GM12891 (cell line): ENCODE measurements at regions not wholly inside any gene's neighbourhood (a gene's known extent, or its start where the extent isn't known, plus 50 kb on each side); places are given as distances from the start of the nearest gene placed in this dataset.
"Not testable (repeated sequence)": the region's sequence is repeated elsewhere in the genome, so short reads cannot be mapped to it uniquely, and the experiment has no call there.

Source experiments
- DNase-seq: peaks from one replicate; pipeline ENCODE4 v3.0.0; 2011; ENCODE audit warnings: low spot score; ENCODE audit not compliant: insufficient read length
- FAIRE-seq: peaks from 2 replicates; lab custom pipeline; 2011; peaks lifted over from hg19 to GRCh38; lab: Jason Lieb, UNC
- PAX5 ChIP-seq: IDR thresholded peaks from 2 replicates; pipeline ENCODE4 v1.6.1; 2011; ENCODE audit warnings: low read length, moderate library complexity, mild to moderate bottlenecking; ENCODE audit not compliant: insufficient read depth, severe bottlenecking
- POLR2A ChIP-seq: IDR thresholded peaks from 2 replicates; pipeline ENCODE4 v1.6.1; 2011; ENCODE audit warnings: low read depth, low read length, control low read depth
- POLR2AphosphoS5 ChIP-seq: IDR thresholded peaks from 2 replicates; pipeline ENCODE4 v1.6.1; 2011; ENCODE audit warnings: low read depth, low read length, control low read depth
- POU2F2 ChIP-seq: IDR thresholded peaks from 2 replicates; pipeline ENCODE4 v1.6.1; 2011; ENCODE audit warnings: low read depth, mild to moderate bottlenecking, control low read depth, low read length, moderate library complexity
- SPI1 ChIP-seq: IDR thresholded peaks from 2 replicates; pipeline ENCODE4 v1.6.1; 2011; ENCODE audit warnings: low read depth, low read length, control low read depth
- TAF1 ChIP-seq: IDR thresholded peaks from 2 replicates; pipeline ENCODE4 v1.6.1; 2011; ENCODE audit warnings: low read depth, low read length, control low read depth

- TF ChIP-seq PAX5: no peak
- TF ChIP-seq POU2F2: no peak
- no peak for TF ChIP-seq SPI1
- DNase-seq: no peak
- no peak for FAIRE-seq
Measured at GRCh38 chr9:110129425-110129824, 78.5 kb downstream of the C9orf152 start.

GRCh38 chr9:110130211-110130610 lies 77.7 kb downstream of the C9orf152 start:
- TF ChIP-seq POLR2AphosphoS5: no peak
- no peak for TF ChIP-seq POU2F2
- no peak for TF ChIP-seq POLR2A
- TF ChIP-seq TAF1: no peak
- TF ChIP-seq SPI1: no peak
- TF ChIP-seq PAX5: no peak
- DNase-seq: no peak
- FAIRE-seq: no peak

- no peak for TF ChIP-seq PAX5
- TF ChIP-seq POU2F2: no peak
- no peak for TF ChIP-seq TAF1
- TF ChIP-seq POLR2A: no peak
- no peak for TF ChIP-seq SPI1
- no peak for TF ChIP-seq POLR2AphosphoS5
- FAIRE-seq: no peak
- no peak for DNase-seq
Measured at GRCh38 chr9:110130791-110131416, 77.1 kb downstream of the C9orf152 start.

GRCh38 chr9:110131499-110131898 lies 76.5 kb downstream of the C9orf152 start:
- DNase-seq (no peak), FAIRE-seq (no peak)
- TF ChIP-seq POLR2AphosphoS5: no peak
- no peak for TF ChIP-seq PAX5
- TF ChIP-seq SPI1: no peak
- TF ChIP-seq TAF1: no peak

- not testable (repeated sequence) for DNase-seq, FAIRE-seq
Measured at GRCh38 chr9:110132531-110132930, 75.4 kb downstream of the C9orf152 start.

GRCh38 chr9:110133059-110133458 lies 74.9 kb downstream of the C9orf152 start:
- FAIRE-seq (no peak), DNase-seq (no peak)
- TF ChIP-seq TAF1 (no peak), SPI1 (no peak), POU2F2 (no peak), POLR2A (no peak), PAX5 (no peak), POLR2AphosphoS5 (no peak)

More at GRCh38 chr9:110132531-110132930, 75.4 kb downstream of the C9orf152 start:
- TF ChIP-seq SPI1: peak; percentile 35; the same call in 1 of the 2 replicates

- TF ChIP-seq POU2F2 (no peak), PAX5 (no peak), POLR2A (no peak), SPI1 (no peak), TAF1 (no peak), POLR2AphosphoS5 (no peak)
- DNase-seq (no peak), FAIRE-seq (no peak)
Measured at GRCh38 chr9:110133608-110134210, 74.2 kb downstream of the C9orf152 start.

GRCh38 chr9:110135846-110136245 lies 72.1 kb downstream of the C9orf152 start:
- TF ChIP-seq TAF1 (no peak), POU2F2 (no peak), POLR2A (no peak), POLR2AphosphoS5 (no peak), PAX5 (no peak), SPI1 (no peak)
- FAIRE-seq (no peak), DNase-seq (no peak)

GRCh38 chr9:110136802-110137201 lies 71.2 kb downstream of the C9orf152 start:
- no peak for FAIRE-seq
- no peak for DNase-seq
- TF ChIP-seq POLR2A (no peak), PAX5 (no peak), SPI1 (no peak), POLR2AphosphoS5 (no peak), TAF1 (no peak), POU2F2 (no peak)

GRCh38 chr9:110140276-110140675 lies 67.7 kb downstream of the C9orf152 start:
- FAIRE-seq (no peak), DNase-seq (no peak)
- TF ChIP-seq PAX5 (no peak), POLR2A (no peak), POU2F2 (no peak), TAF1 (no peak), SPI1 (no peak), POLR2AphosphoS5 (no peak)
